ENCODE measurements at regions not wholly inside any gene's neighbourhood (a gene's known extent, or its start where the extent isn't known, plus 50 kb on each side); places are given as distances from the start of the nearest gene placed in this dataset.
"Not testable (repeated sequence)": the region's sequence is repeated elsewhere in the genome, so short reads cannot be mapped to it uniquely, and the experiment has no call there.

GRCh38 chr11:49499117-49499516 lies 290.7 kb upstream of the FOLH1 start:
- no peaks in the 10 kb centered on the region for H3K36me3 ChIP-seq (ENCODE audit: control insufficient read depth, insufficient read depth, low read length)
- no peak for DNase-seq (ENCODE audit: extremely low read depth, insufficient read length)
- H3K4me3 ChIP-seq (replicated peaks; ENCODE audit: low read depth, low read length), result no peak overlapping the region
- no peak for TF ChIP-seq CTCF (IDR thresholded peaks at IDR 0.05; ENCODE audit: insufficient read depth, low read length, poor library complexity, severe bottlenecking)
- no peaks in the 10 kb centered on the region for H3K27me3 ChIP-seq (replicated peaks; ENCODE audit: control insufficient read depth, insufficient read depth, low read length)

- Histone ChIP-seq H3K36me3 (ENCODE audit: control insufficient read depth, insufficient read depth, low read length) (no peaks in the 10 kb centered on the region), H3K4me3 (replicated peaks; ENCODE audit: low read depth, low read length) (no peak overlapping the region), H3K27me3 (replicated peaks; ENCODE audit: control insufficient read depth, insufficient read depth, low read length) (no peaks in the 10 kb centered on the region)
- TF ChIP-seq CTCF (IDR thresholded peaks at IDR 0.05; ENCODE audit: insufficient read depth, low read length, poor library complexity, severe bottlenecking), result no peak
- DNase-seq (ENCODE audit: extremely low read depth, insufficient read length), result no peak
Measured at GRCh38 chr11:49505231-49505630, 296.8 kb upstream of the FOLH1 start.

DNA sequence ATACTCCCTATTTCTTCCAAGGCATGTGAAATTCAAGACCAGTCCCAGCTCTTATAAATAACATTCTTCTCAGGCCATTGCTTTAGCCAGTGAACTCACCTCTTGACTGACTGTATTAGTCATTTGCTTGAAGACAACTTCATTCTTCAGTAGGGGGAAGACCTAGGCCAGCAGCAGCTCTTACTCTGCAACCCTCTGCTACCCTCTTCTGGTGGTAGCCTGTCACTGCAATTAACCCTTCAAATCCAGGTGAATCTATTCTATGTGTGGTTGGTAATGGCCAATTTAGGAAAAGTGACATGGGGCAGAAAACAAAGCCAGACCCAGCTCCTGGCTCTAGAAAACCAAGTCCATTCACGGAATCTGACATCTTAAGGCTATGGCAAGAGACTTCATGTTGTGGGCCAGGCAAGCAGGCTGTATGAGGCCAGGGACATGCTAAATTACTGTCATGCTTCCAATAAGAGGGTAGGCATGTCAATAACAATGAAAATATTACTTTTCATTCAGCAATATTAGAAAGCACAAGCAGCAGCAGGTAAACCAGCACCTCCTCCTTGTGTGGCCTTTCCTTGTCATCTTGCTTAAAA lies 317.9 kb upstream of the FOLH1 start:
- not testable (repeated sequence) for H3K36me3 ChIP-seq (ENCODE audit: control insufficient read depth, insufficient read depth, low read length); DNase-seq (ENCODE audit: extremely low read depth, insufficient read length); H3K4me3 ChIP-seq (replicated peaks; ENCODE audit: low read depth, low read length); H3K27me3 ChIP-seq (replicated peaks; ENCODE audit: control insufficient read depth, insufficient read depth, low read length)
- peak; percentile 61 for TF ChIP-seq CTCF (IDR thresholded peaks at IDR 0.05; ENCODE audit: insufficient read depth, low read length, poor library complexity, severe bottlenecking)

DNA sequence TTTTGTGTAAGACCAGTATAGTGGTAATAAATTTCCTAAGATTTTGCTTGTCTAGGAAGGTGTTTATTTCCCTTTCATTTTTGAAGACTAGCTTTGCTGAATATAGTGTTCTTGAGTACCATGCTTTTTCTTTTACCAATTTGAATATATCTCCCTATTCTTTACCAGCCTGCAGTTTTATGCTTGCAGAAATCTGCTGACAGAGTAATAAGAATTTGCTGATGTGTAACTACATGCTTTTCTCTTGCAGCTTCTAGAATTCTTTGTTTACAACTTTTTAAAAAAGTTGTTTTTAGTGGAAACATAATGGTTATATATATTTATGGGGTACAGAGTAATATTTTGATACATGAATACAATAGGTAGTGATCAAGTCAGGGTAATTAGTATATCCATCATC lies 324.8 kb upstream of the FOLH1 start:
- Histone ChIP-seq H3K4me3 (replicated peaks; ENCODE audit: low read depth, low read length) (no peak overlapping the region), H3K36me3 (ENCODE audit: control insufficient read depth, insufficient read depth, low read length) (no peaks in the 10 kb centered on the region), H3K27me3 (replicated peaks; ENCODE audit: control insufficient read depth, insufficient read depth, low read length) (no peaks in the 10 kb centered on the region)
- DNase-seq (ENCODE audit: extremely low read depth, insufficient read length), result no peak
- no peak for TF ChIP-seq CTCF (IDR thresholded peaks at IDR 0.05; ENCODE audit: insufficient read depth, low read length, poor library complexity, severe bottlenecking)

GRCh38 chr11:49538927-49539326 lies 330.5 kb upstream of the FOLH1 start:
- H3K36me3 ChIP-seq (ENCODE audit: control insufficient read depth, insufficient read depth, low read length); DNase-seq (ENCODE audit: extremely low read depth, insufficient read length); H3K4me3 ChIP-seq (replicated peaks; ENCODE audit: low read depth, low read length); H3K27me3 ChIP-seq (replicated peaks; ENCODE audit: control insufficient read depth, insufficient read depth, low read length): not testable (repeated sequence)

GRCh38 chr11:49558261-49558847 lies 350.0 kb upstream of the FOLH1 start:
- not testable (repeated sequence) for DNase-seq (ENCODE audit: extremely low read depth, insufficient read length); H3K4me3 ChIP-seq (replicated peaks; ENCODE audit: low read depth, low read length); H3K27me3 ChIP-seq (replicated peaks; ENCODE audit: control insufficient read depth, insufficient read depth, low read length); H3K36me3 ChIP-seq (ENCODE audit: control insufficient read depth, insufficient read depth, low read length)

DNA sequence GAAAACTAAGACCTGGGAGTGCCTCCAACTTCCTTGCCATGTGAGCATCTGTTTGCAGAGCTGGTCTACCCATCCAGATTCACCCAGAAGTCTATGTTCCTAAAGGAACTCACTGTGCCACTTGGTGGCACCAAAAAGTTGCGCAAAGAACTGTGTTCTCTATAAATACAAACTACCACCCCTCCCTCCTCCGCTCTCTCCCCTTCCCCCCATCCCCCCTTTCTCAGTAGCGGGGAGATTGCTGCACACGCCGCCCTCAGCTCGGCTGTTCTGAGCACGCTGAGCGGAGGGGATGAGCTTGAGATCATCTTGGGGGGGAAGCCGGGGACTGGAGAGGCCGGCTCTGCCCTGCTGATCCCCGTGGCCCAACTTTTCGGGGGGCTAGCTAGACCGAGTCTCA lies 352.2 kb upstream of the FOLH1 start:
- H3K27me3 ChIP-seq (replicated peaks; ENCODE audit: control insufficient read depth, insufficient read depth, low read length); DNase-seq (ENCODE audit: extremely low read depth, insufficient read length); H3K36me3 ChIP-seq (ENCODE audit: control insufficient read depth, insufficient read depth, low read length); H3K4me3 ChIP-seq (replicated peaks; ENCODE audit: low read depth, low read length): not testable (repeated sequence)

- H3K36me3 ChIP-seq (ENCODE audit: control insufficient read depth, insufficient read depth, low read length); DNase-seq (ENCODE audit: extremely low read depth, insufficient read length); H3K4me3 ChIP-seq (replicated peaks; ENCODE audit: low read depth, low read length); H3K27me3 ChIP-seq (replicated peaks; ENCODE audit: control insufficient read depth, insufficient read depth, low read length): not testable (repeated sequence)
Measured at GRCh38 chr11:49561240-49561880, 353.0 kb upstream of the FOLH1 start.

GRCh38 chr11:49562262-49562661 lies 353.9 kb upstream of the FOLH1 start:
- H3K36me3 ChIP-seq (ENCODE audit: control insufficient read depth, insufficient read depth, low read length); H3K27me3 ChIP-seq (replicated peaks; ENCODE audit: control insufficient read depth, insufficient read depth, low read length); DNase-seq (ENCODE audit: extremely low read depth, insufficient read length); H3K4me3 ChIP-seq (replicated peaks; ENCODE audit: low read depth, low read length): not testable (repeated sequence)

DNA sequence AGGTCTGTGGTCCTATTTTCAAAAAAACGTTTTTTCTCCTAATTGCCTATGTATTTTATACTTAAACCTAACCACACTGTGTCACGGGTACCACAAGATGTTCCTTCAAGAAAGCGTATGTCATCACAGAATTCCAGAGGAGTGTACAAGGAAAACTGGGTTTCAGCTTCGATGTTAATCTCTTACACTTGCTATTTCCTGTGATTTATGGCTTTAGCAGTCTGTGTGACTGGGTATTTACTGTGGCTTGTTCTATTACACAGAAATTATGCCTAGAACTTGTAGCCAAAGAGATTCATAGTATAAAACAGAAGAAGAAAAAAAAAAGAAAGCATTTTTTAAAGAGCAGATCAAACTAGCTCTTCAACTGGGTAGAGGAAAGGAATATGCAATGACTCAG lies 371.1 kb upstream of the FOLH1 start:
- H3K36me3 ChIP-seq (ENCODE audit: control insufficient read depth, insufficient read depth, low read length); H3K27me3 ChIP-seq (replicated peaks; ENCODE audit: control insufficient read depth, insufficient read depth, low read length); DNase-seq (ENCODE audit: extremely low read depth, insufficient read length); H3K4me3 ChIP-seq (replicated peaks; ENCODE audit: low read depth, low read length): not testable (repeated sequence)
